ENCODE measurements at regions not wholly inside any gene's neighbourhood (a gene's known extent, or its start where the extent isn't known, plus 50 kb on each side); places are given as distances from the start of the nearest gene placed in this dataset.

GRCh38 chr4:11264841-11265240 is 163.9 kb downstream of the HS3ST1 start:
- DNase-seq, result no peak

GRCh38 chr4:11264346-11264745 is 164.3 kb downstream of the HS3ST1 start:
- no peak for DNase-seq

- no peak for DNase-seq
Observed at GRCh38 chr4:11263208-11263607, 165.5 kb downstream of the HS3ST1 start.

- no peak for DNase-seq
Observed at GRCh38 chr4:11261066-11261850, 167.4 kb downstream of the HS3ST1 start.

GRCh38 chr4:11259837-11260236 is 168.9 kb downstream of the HS3ST1 start:
- DNase-seq, result no peak

GRCh38 chr4:11252149-11252548 is 176.5 kb downstream of the HS3ST1 start:
- DNase-seq, result no peak

- no peak for DNase-seq
Observed at GRCh38 chr4:11250510-11250909, 178.2 kb downstream of the HS3ST1 start.

GRCh38 chr4:11232015-11232414 is 196.7 kb downstream of the HS3ST1 start:
- DNase-seq, result no peak

- no peak for DNase-seq
Observed at GRCh38 chr4:11230866-11231265, 197.8 kb downstream of the HS3ST1 start.

- DNase-seq, result no peak
Observed at GRCh38 chr4:11228530-11228929, 200.2 kb downstream of the HS3ST1 start.

GRCh38 chr4:11223311-11223710 is 205.4 kb downstream of the HS3ST1 start:
- DNase-seq, result no peak

- no peak for DNase-seq
Observed at GRCh38 chr4:11218692-11219091, 210.0 kb downstream of the HS3ST1 start.

- no peak for DNase-seq
Observed at GRCh38 chr4:11216520-11216919, 212.2 kb downstream of the HS3ST1 start.

GRCh38 chr4:11214281-11214680 is 214.4 kb downstream of the HS3ST1 start:
- no peak for DNase-seq

GRCh38 chr4:11209826-11210225 is 218.9 kb downstream of the HS3ST1 start:
- no peak for DNase-seq

GRCh38 chr4:11201256-11201655 is 227.4 kb downstream of the HS3ST1 start:
- no peak for DNase-seq

GRCh38 chr4:11198516-11199305 is 230.0 kb downstream of the HS3ST1 start:
- DNase-seq, result no peak

- DNase-seq, result no peak
Observed at GRCh38 chr4:11197631-11198341, 230.9 kb downstream of the HS3ST1 start.

- DNase-seq, result no peak
Observed at GRCh38 chr4:11196927-11197522, 231.7 kb downstream of the HS3ST1 start.

- no peak for DNase-seq
Observed at GRCh38 chr4:11194431-11194830, 234.3 kb downstream of the HS3ST1 start.

GRCh38 chr4:11189756-11190155 is 238.9 kb downstream of the HS3ST1 start:
- DNase-seq, result no peak

- no peak for DNase-seq
Observed at GRCh38 chr4:11183356-11183740, 245.3 kb downstream of the HS3ST1 start.

Data from T1000 (cell line).